HG03469 (cell line): ENCODE measurements at regions not wholly inside any gene's neighbourhood (a gene's known extent, or its start where the extent isn't known, plus 50 kb on each side); places are given as distances from the start of the nearest gene placed in this dataset.
"Not testable (repeated sequence)": the region's sequence is repeated elsewhere in the genome, so short reads cannot be mapped to it uniquely, and the experiment has no call there.

Experiments
- ATAC-seq: cut with Tn5 transposase; IDR thresholded peaks from one replicate; pipeline ENCODE4 v1.9.1; 2021; ENCODE audit warnings: mild to moderate bottlenecking, moderate library complexity, moderate number of reproducible peaks; ENCODE audit not compliant: unreplicated experiment

DNA sequence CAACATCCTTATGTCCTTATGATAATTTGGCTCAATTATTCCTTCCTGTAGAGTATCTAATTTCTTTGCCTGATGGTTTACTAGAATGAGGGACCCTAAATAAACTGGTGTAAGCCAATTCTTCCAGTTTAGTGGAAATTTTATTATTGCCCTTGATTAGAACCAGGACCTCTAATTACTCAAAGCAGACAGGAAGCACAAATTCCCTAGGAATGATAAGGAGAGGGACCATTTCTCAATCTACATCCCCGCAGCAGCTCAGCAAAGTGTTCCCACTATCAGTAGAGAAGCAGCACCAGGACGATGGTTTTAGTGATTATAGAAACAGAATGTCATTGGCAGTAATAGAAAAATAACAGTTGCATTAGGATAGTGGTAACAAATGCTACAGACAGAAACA is 97.1 kb downstream of the PLPPR4 start:
- ATAC-seq, result no peak

DNA sequence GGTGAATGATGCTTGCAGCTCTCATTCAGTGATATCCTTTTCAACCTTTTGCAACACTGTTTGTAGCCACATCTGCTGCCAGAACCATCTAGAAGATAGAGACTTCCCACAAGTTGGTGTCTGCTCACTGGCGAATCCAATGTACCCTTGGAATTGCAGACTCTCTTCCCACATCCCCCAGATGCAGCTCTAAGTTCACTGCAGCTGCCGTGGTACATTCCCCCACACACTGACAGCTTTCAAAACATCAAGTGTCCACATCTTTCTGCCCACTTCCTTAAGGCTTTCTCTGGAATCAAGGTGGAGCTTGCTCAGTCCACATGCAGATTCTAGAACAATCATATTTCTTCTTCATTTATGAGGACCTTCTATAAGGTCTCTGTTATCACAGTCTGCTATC is 99.2 kb downstream of the PLPPR4 start:
- ATAC-seq, result no peak

DNA sequence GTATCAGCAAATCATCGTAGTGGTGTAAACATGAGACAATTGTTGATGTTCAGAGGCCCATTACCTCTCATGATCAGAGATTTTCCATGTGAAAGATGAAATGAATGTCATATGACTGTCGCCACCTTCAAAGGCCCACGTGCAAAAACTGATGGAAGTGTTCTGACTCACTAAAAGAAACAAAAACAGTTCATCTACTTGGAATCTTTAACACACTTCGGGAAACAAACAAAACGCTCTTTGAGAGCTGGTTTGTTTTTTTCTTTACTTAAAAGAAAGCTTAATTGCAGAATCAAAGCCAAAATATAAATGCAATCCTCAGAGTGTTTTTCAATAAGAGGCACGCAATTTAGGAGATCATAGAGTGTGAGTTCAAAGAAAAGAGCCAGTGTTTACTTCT is 100.8 kb downstream of the PLPPR4 start:
- ATAC-seq, result no peak

DNA sequence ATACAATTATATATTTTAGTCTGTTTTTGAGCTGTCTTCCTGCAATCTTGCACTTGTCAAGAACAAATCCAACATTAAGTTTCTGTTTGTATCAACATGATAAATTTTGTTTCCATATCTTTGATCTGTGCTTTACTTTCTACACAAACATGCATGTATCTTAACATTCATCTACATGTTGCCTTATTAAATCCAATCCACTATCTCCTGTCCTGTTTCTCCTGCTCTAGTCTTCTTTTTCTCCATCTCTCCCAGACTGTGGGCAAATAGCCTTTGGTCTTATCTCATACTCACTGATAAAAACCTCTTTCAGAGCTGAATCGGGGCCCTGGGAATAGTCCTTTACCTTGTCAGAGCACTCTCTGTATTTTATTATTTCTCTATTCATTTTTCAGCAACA is 101.3 kb downstream of the PLPPR4 start:
- ATAC-seq, result no peak

DNA sequence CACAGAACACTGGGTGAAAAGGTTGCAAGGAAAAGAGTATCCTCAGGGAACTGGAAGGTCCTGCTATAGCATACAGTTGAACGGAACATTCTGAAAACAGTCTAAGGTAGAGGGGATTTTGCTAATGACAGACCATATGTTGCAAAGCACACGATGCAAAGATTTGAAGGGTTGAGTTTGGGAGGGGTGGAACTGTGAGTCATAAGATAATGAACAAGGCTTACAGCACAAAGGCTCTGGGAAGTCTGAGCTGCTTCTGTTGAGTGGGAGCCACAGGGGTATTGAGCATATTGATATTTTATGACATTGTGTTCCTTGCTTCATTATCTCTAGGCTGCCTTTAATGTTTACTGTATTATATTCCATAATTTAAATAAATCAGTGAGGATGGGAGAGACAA is 104.9 kb downstream of the PLPPR4 start:
- ATAC-seq, result no peak

DNA sequence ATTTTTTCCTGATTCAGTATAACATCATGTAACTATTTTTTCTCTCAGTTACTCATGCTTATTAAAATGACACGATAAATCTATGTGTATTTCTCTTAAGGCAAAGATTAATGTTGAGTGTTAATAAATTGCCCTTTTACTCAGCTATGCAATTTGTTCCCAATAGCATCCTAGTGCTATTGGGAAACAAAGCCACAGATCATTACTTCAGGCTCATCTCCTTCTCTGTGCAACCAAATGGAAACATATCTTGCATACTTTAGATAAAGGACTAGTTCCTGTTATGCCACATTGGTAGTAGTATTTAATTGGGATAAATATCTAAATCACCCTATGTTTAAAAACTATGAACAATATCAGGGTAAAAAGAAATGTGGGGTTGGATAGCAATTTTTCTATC is 106.2 kb downstream of the PLPPR4 start:
- ATAC-seq, result no peak

DNA sequence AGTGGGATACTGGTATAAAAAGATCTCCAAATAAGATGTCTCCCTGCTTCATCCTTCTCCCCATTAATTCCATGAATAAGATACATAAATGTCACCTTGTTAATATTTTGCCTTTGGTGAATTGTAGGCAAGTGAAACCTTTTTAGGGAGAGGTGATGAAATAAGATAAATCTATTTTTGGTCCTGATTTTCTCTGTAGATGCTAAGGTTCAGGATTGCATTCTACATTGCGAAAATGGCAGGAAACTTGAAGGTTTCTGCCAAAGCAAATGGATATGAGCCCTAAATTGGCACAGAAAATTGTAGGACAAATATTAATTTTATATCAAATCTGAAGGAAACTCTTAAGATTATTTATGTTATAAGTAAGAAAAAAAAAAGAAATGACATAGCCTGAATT is 107.1 kb downstream of the PLPPR4 start:
- ATAC-seq, result no peak

DNA sequence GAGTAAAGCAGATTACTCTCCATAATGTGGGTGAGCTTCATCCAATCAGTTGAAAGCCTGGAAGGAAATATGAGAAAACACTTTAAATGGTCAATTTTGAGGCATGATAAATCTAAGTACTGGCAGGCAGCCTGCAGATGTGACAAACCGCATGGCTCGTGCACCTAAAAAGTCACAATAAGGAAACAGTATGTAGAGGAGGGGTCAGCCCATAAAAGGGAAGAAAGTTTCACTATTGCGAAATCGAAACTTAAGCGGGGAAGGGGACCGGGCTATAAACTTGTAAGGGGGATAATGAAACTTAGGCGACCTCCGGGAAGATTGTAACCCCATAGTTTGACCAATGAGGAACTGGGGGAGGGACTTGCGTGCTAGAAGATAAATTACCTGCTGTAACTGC is 109.8 kb downstream of the PLPPR4 start:
- ATAC-seq, result no peak

DNA sequence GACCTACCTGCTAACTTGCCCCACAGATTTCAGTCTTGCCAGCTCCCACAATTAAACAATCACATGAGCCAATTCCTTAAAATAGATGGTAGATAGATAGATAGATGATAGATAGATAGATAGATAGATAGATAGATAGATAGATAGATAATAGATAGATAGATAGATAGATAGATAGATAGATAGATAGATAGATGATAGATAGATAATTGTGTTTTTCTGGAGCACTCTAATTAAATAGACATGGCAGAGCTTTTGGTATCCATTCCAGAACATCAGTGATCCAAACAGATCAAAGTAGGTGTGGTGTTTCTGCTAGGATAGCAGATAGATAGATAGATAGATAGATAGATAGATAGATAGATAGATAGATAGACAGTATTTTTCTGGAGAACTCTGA is 110.4 kb downstream of the PLPPR4 start:
- not testable (repeated sequence) for ATAC-seq

DNA sequence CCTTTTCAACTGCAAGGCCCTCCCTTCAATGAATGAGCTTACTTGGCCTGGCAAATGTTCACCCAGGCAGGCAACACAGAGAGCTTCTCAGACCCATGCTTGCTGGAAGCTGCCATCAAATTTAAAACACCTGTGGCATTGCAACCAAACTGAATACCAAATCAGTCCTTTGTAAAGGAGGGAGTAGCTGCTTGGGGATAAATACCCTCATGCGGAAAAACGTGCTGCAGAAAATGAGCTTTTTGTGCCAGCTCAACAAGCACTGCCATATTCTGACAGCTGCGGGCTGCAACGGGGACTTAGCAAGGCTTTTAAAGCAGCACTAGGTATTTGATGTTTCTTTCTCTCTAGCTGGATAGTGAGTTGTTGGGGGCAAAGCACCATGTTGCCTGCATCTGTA is 119.7 kb downstream of the PLPPR4 start:
- no peak for ATAC-seq

DNA sequence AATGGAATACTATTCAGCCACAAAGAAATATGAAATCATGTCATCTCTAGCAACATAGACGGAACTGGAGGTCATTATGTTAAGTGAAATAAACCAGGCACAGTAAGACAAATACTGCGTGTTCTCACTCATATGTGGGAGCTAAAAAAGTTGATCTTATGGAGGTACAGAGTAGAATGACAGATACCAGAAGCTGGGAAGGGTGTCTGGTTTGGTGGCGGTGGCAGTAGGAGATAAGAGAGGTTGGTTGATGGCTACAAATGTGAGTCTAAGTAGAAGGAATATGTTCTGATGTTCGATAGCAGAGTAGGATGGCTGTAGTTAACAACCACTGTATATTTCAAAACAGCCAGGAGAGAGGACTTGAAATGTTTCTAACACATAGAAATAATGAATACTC is 121.6 kb downstream of the PLPPR4 start:
- ATAC-seq, result no peak

DNA sequence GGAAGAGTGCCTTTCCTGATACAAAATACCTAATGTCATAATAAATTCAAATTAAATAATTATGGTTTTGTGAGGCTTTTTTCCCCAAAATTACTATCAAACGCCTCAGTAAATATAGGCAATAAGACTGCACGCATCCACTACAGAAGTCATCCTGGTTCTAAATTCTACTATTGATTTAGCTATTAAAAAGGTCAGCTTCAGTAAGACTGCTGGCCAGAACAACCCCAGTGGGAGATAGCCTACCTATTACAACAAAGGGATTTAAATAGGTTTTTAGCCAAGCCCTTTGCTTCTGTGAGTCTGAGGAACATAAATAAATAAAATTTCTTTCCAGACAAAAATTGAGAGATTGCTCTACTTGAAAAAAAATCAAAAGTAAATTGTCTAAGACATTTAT is 132.1 kb downstream of the PLPPR4 start:
- no peak for ATAC-seq

DNA sequence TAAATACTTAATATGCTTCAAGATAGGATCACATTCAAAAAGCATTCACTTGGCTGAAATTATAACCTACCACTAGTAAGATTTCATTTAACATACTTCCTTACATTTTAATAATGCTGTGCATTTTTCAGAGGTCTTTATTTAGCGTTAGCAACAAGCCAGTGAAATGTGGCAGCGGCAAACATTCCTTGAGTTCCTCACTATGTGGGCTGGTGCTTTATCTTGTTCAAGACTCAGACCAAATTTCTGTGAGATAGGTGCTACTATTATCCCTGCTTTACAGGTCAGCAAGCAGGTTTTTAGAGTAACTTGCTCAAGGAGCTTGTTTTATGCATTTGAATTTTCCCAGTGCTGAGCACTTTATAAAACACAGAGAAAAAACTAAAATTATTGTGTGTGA is 132.7 kb downstream of the PLPPR4 start:
- ATAC-seq, result no peak

DNA sequence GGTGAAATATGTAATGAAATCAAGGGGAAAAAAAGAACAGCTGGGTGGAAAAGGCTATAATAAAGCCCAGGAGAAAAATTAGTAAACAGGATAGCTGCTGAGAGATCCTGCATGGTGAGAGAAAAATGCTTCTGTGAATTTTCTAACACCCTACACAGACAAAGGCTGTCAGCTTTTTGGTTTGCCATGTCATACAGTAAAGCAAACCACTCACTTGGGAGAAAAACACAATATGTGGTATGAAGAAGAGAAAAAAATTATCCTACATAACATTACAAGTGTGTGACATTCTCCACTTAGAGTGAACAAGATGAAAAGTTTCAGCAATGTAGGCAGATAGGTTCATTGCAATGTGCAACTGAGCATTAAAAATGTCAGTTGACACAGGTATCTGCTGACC is 133.6 kb downstream of the PLPPR4 start:
- ATAC-seq, result no peak

DNA sequence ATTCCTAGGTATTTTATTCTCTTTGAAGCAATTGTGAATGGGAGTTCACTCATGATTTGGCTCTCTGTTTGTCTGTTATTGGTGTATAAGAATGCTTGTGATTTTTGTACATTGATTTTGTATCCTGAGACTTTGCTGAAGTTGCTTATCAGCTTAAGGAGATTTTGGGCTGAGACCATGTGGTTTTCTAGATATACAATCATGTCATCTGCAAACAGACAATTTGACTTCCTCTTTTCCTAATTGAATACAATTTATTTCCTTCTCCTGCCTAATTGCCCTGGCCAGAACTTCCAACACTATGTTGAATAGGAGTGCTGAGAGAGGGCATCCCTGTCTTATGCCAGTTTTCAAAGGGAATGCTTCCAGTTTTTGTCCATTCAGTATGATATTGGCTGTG is 137.3 kb downstream of the PLPPR4 start:
- ATAC-seq, result not testable (repeated sequence)

DNA sequence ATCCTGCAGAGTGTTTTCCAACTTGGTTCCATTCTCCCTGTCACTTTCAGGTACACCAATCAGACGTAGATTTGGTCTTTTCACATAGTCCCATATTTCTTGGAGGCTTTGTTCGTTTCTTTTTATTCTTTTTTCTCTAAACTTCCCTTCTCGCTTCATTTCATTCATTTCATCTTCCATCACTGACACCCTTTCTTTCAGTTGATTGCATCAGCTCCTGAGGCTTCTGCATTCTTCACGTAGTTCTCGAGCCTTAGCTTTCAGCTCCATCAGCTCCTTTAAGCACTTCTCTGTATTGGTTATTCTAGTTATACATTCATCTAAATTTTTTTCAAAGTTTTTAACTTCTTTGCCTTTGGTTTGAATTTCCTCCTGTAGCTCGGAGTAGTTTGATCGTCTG is 140.1 kb downstream of the PLPPR4 start:
- ATAC-seq, result not testable (repeated sequence)

DNA sequence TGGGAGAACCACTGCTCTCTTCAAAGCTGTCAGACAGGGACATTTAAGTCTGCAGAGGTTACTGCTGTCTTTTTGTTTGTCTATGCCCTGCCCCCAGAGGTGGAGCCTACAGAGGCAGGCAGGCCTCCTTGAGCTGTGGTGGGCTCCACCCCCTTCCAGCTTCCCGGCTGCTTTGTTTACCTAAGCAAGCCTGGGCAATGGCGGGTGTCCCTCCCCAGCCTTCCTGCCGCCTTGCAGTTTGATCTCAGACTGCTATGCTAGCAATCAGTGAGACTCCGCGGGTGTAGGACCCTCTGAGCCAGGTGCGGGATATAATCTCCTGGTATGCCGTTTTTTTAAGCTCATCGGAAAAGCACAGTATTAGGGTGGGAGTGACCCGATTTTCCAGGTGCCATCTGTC is 141.0 kb downstream of the PLPPR4 start:
- not testable (repeated sequence) for ATAC-seq

DNA sequence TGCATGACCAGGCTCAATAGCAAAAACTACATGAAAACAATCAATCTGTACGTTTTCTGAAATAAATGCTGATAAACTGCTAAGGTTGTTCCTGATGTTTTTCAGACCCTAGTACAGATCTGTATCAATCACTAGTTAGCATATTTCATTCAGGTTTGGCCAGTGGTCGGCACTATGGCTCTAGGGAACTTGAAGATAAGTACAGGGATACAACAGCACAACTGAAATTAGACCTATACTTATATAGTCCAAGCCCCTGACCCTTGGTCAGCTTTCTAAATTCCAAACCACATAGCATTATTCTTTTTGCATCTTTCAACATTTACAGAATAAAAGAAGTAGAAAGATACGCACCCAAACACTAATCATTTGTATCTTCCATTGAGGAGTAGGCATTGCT is 142.7 kb downstream of the PLPPR4 start:
- ATAC-seq, result no peak

DNA sequence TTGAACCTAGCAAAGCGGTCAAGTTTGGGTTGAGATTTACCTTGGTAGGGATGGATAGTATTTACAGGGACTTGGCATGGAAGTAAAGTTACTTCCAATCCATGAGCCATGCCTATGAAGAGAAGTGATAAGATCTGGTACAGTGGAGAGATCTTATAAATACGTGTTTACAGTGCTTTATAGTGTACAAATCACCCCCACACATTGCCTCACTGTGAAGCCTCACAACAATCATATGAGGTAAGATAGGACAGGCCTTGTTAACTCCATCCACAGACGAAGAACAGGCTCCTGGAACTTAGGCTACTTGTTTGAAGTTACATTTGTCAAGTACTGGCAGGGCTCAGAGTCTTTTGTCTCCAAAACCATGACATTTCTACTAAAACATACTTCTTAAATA is 159.8 kb downstream of the PLPPR4 start:
- ATAC-seq, result no peak

DNA sequence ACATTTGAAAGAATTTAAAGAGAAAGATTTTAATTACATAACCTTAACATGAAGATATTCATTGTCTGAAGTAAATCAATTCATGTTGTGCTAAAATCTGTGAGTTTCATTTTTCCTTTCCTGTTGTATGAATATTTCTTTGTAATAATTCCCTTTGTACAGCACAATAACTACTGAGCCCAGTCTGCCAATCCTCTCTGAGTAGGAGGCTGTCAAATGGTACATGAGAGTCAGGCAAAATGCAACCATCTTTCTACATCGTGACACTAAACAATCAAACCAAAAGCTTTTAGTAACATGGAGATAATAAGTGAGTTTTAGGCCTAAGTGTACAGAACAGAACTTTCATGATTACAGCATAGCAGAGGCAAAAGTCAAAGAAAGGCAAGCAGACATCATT is 165.5 kb downstream of the PLPPR4 start:
- ATAC-seq, result no peak

DNA sequence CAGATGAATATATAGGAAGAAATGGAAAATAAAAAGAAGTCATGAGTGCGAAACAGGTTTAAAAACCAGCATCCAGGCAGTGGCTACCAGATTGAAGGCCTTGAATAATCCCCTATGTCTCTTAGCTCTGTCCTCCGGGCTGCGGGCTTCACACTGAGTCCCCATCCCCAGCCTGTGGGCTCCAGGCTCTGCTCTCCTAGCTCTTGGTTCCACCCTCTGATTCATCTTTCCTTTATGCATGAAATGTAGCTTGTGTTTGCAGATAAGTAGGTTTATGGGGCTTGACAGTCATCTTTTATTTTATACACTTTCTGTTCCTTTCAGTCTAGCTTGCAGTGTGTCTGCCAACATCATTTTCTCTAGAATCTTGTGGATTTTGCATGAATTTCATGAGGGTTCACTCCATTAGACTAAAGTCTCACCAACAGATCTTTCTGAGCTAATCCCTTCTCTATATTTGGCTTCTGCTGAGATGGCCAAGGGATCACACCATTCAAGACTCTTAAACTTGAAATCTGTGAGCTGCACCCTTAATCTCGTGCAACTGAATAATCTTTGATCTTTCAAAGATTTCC is 174.5 kb downstream of the PLPPR4 start:
- ATAC-seq, result no peak

DNA sequence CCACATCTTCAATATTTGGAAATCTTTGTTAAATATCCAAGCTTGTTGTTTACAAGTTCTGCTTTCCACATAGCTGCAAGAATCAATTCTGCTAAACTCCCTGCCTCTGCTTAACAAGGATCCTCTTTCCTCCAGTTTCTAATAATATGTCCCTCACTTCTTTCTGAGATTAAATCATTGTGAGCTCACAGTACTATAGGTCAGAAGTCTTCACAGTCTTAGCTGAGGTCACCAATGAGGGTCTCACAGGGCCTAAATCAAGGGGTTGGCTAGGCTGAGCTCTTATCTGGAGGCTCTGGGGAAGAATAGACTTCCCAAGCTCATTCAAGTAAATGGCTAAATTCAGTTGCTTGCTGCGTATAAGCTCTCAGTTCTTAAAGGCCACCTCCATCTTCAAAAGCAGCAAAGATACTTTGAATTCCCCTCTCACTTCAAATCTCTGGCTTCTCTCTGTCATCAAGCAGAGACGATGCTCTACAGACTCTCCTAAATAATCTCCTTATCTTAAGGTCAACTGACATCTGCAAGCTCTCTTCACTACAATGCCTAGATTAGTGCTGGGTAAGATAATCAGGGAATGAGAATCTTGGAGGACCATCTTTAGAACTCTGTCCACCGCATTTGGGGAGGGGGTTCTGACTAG is 175.3 kb downstream of the PLPPR4 start:
- no peak for ATAC-seq
